ENCODE measurements at regions not wholly inside any gene's neighbourhood (a gene's known extent, or its start where the extent isn't known, plus 50 kb on each side); places are given as distances from the start of the nearest gene placed in this dataset.

DNA sequence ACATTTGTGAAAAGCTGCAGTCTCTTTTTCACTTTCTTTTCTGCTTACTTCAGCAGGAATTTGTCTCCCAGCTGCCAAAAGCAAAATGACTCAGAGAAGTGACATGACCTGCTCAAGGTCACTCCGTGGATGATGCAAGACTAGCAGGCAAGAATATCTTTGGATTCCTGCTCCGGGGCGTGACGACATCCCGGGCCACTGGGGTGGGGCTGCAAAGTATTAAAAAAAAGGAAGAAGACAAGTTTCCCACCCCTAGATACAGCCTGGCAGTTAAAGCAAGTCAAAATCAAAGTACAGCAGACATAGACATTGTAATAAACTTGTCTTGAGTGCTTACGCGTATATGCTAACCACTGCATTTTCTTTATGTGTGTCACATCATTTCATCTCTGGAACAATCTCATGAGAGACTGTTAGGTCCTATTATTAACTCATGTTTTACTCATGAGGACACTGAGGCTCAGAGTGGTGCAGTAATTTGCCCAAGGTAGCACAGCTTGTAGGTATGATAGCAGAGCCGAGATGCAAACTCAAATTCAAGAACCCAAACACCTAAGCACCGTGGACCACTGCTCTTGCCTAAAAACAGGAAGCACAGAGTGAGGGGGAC, 485.2 kb upstream of the PROK2 start:
- Histone ChIP-seq H3K4me2 (ENCODE audit: insufficient read depth, insufficient read length, low read length) (no peak overlapping the region), H2BK20ac (ENCODE audit: low read depth, low read length, poor library complexity, severe bottlenecking) (no peak overlapping the region)
- DNase-seq = no peak

More for the DNA sequence above, 485.2 kb upstream of the PROK2 start:
- no peak overlapping the region for H2AFZ ChIP-seq (ENCODE audit: low read length)
- H3K9ac ChIP-seq (ENCODE audit: extremely low read depth, insufficient read length, low read length) = no peak overlapping the region
- no peak overlapping the region for H3K14ac ChIP-seq (ENCODE audit: insufficient read depth, low read length)
- Mint-ChIP-seq H3K27me3 (ENCODE audit: low read depth) (peaks cover 2% of the 10 kb centered on the region; the same call in 1 of the 2 replicates), H3K4me3 (no peak overlapping the region), H3K4me1 (peaks cover 24 to 33% of the 10 kb centered on the region in 2 experiments), H3K27ac (peak overlapping the region in 1 of 3 experiments; percentile 44; a peak in 1 of 7 replicates), H3K36me3 (ENCODE audit: insufficient read depth in 1 of 3, low read depth in 3 of 3) (no peaks in the 10 kb centered on the region), H3K9me3 (no peaks in the 10 kb centered on the region; a peak in 1 of 5 replicates)
- WGBS (ENCODE audit: extremely low coverage, insufficient read length, low lambda C conversion rate) = no CpG with 5 or more reads among the region's 9 CpGs
- no peak overlapping the region for H2BK12ac ChIP-seq (ENCODE audit: insufficient read length, low read depth, low read length)
- no peaks in the 10 kb centered on the region for H4K20me1 ChIP-seq (ENCODE audit: control insufficient read depth, insufficient read depth, insufficient read length)
- H4K5ac ChIP-seq (ENCODE audit: insufficient read length, low read depth, low read length) = no peak overlapping the region
- no peak overlapping the region for H2BK15ac ChIP-seq (ENCODE audit: low read depth, low read length)
- H3T11ph ChIP-seq (ENCODE audit: low read length) = no peak overlapping the region
- H3K4me1 ChIP-seq (ENCODE audit: insufficient read depth, low read length) = no peaks in the 10 kb centered on the region
- H3K9me3 ChIP-seq (ENCODE audit: control insufficient read depth, low read depth, low read length) = no peaks in the 10 kb centered on the region
- no peak overlapping the region for H3K23ac ChIP-seq (ENCODE audit: insufficient read length, low read depth, low read length)
- H3K4ac ChIP-seq (ENCODE audit: low read depth, low read length) = no peak overlapping the region
- no peak overlapping the region for H2BK5ac ChIP-seq (ENCODE audit: insufficient read length, low read length)
- H3K79me2 ChIP-seq (ENCODE audit: insufficient read depth, low read length) = no peaks in the 10 kb centered on the region
- H3K27me3 ChIP-seq (ENCODE audit: insufficient read depth, low read length) = no peaks in the 10 kb centered on the region
- H3K79me1 ChIP-seq (ENCODE audit: insufficient read depth, low read depth, low read length, poor library complexity, severe bottlenecking) = no peaks in the 10 kb centered on the region
- no peak overlapping the region for H2AK5ac ChIP-seq (ENCODE audit: insufficient read length, low read length)
- H3K56ac ChIP-seq (ENCODE audit: insufficient read length, low read depth, low read length) = no peak overlapping the region
- H4K91ac ChIP-seq (ENCODE audit: insufficient read length, low read depth, low read length) = no peak overlapping the region
- no peak overlapping the region for H3K27ac ChIP-seq (ENCODE audit: insufficient read length, low read depth, low read length)
- no peak overlapping the region for H2BK120ac ChIP-seq (ENCODE audit: low read depth, low read length, poor library complexity, severe bottlenecking)
- no peak overlapping the region for H3K18ac ChIP-seq (ENCODE audit: insufficient read length, low read depth, low read length)
- TF ChIP-seq, protein P1, sequence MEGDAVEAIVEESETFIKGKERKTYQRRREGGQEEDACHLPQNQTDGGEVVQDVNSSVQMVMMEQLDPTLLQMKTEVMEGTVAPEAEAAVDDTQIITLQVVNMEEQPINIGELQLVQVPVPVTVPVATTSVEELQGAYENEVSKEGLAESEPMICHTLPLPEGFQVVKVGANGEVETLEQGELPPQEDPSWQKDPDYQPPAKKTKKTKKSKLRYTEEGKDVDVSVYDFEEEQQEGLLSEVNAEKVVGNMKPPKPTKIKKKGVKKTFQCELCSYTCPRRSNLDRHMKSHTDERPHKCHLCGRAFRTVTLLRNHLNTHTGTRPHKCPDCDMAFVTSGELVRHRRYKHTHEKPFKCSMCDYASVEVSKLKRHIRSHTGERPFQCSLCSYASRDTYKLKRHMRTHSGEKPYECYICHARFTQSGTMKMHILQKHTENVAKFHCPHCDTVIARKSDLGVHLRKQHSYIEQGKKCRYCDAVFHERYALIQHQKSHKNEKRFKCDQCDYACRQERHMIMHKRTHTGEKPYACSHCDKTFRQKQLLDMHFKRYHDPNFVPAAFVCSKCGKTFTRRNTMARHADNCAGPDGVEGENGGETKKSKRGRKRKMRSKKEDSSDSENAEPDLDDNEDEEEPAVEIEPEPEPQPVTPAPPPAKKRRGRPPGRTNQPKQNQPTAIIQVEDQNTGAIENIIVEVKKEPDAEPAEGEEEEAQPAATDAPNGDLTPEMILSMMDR (conservative IDR thresholded peaks at IDR 0.05) = no peak
- no peak overlapping the region for H4K8ac ChIP-seq (replicated peaks; ENCODE audit: insufficient read length, low read depth, low read length)
- H3K23me2 ChIP-seq (ENCODE audit: insufficient read length, low read depth, low read length, poor library complexity, severe bottlenecking) = no peaks in the 10 kb centered on the region

Data from H9 (cell line).